Activated CD8-positive, alpha-beta T cell treated with anti-CD3 and anti-CD28 coated beads for 36 hours (primary cell): ENCODE measurements at regions not wholly inside any gene's neighbourhood (a gene's known extent, or its start where the extent isn't known, plus 50 kb on each side); places are given as distances from the start of the nearest gene placed in this dataset.

Experiments
- ATAC-seq: fragments of 200-7000 bp; cut with Tn5 transposase; one replicate; pipeline ENCODE4 v1.10.0; 2021; ENCODE audit warnings: mild to moderate bottlenecking, moderate library complexity
- CTCF ChIA-PET: fragments of 350-600 bp; sonication (Branson Sonifier 250); formaldehyde crosslinking; loops from one replicate; lab custom pipeline; 2021; ENCODE audit warnings: antibody characterized with exemption; lab: Charles Lee
- POLR2A ChIA-PET: fragments of 350-600 bp; sonication (Branson Sonifier 250); formaldehyde crosslinking; loops from one replicate; lab custom pipeline; 2021; ENCODE audit warnings: antibody characterized with exemption; lab: Charles Lee
- DNase-seq: peaks from one replicate; pipeline ENCODE4 v3.0.0-alpha.2; 2020
- H3K27ac Mint-ChIP-seq: one replicate; pipeline ENCODE4 v1.8.0; 2021; ENCODE audit warnings: mild to moderate bottlenecking, mixed read lengths
- H3K27me3 Mint-ChIP-seq: one replicate; pipeline ENCODE4 v1.8.0; 2021; ENCODE audit warnings: mixed read lengths
- H3K36me3 Mint-ChIP-seq: one replicate; pipeline ENCODE4 v1.8.0; 2021; ENCODE audit warnings: low read depth, mixed read lengths
- H3K4me1 Mint-ChIP-seq: one replicate; pipeline ENCODE4 v1.8.0; 2021; ENCODE audit warnings: low read depth, mixed read lengths
- H3K4me3 Mint-ChIP-seq: one replicate; pipeline ENCODE4 v1.8.0; 2021; ENCODE audit warnings: mild to moderate bottlenecking, moderate library complexity, mixed read lengths
- H3K9me3 Mint-ChIP-seq: one replicate; pipeline ENCODE4 v1.8.0; 2021; ENCODE audit warnings: mixed read lengths
- CTCF ChIP-seq: fragments of 200-600 bp; IDR thresholded peaks from one replicate; pipeline ENCODE4 v1.8.0; 2022; ENCODE audit warnings: antibody characterized with exemption, mild to moderate bottlenecking
- intact Hi-C: fragments of 100-400 bp; cut with micrococcal nuclease; formaldehyde crosslinking; loops from one replicate; pipeline ENCODE4 v1.10.0; 2022

GRCh38 chr5:74560245-74560644, 80.3 kb downstream of the ENC1 start:
- TF ChIP-seq CTCF: no peak
- ChIA-PET CTCF (no interaction called here), POLR2A (interaction anchor here (0.7 kb wide), 1 partner anchor 141 kb away, joined by 3 read pairs; no protein-coding TSS in a partner anchor)
- peaks cover 3% of the 10 kb centered on the region for H3K27me3 Mint-ChIP-seq
- H3K27ac Mint-ChIP-seq: no peak overlapping the region
- ATAC-seq (no peak), DNase-seq (no peak)
- H3K4me1 Mint-ChIP-seq: no peaks in the 10 kb centered on the region
- no peaks in the 10 kb centered on the region for H3K36me3 Mint-ChIP-seq
- intact Hi-C loops: no loop called here
- no peak overlapping the region for H3K4me3 Mint-ChIP-seq
- H3K9me3 Mint-ChIP-seq: no peaks in the 10 kb centered on the region

GRCh38 chr5:74556631-74557595, 83.6 kb downstream of the ENC1 start:
- Mint-ChIP-seq H3K27me3 (peaks cover 3% of the 10 kb centered on the region), H3K4me1 (no peaks in the 10 kb centered on the region), H3K36me3 (no peaks in the 10 kb centered on the region), H3K9me3 (no peaks in the 10 kb centered on the region), H3K4me3 (no peak overlapping the region), H3K27ac (no peak overlapping the region)
- CTCF ChIA-PET: no interaction called here
- DNase-seq (no peak), ATAC-seq (no peak)
- POLR2A ChIA-PET: no interaction called here
- intact Hi-C loops: no loop called here
- TF ChIP-seq CTCF: no peak

- POLR2A ChIA-PET: no interaction called here
- TF ChIP-seq CTCF: no peak
- DNase-seq: no peak
- Mint-ChIP-seq H3K9me3 (no peaks in the 10 kb centered on the region), H3K36me3 (no peaks in the 10 kb centered on the region), H3K27me3 (peaks cover 3% of the 10 kb centered on the region), H3K27ac (no peak overlapping the region), H3K4me1 (no peaks in the 10 kb centered on the region), H3K4me3 (no peak overlapping the region)
- intact Hi-C loops: no loop called here
- no peak for ATAC-seq
- CTCF ChIA-PET: no interaction called here
Observed at GRCh38 chr5:74556006-74556405, 84.5 kb downstream of the ENC1 start.

DNA sequence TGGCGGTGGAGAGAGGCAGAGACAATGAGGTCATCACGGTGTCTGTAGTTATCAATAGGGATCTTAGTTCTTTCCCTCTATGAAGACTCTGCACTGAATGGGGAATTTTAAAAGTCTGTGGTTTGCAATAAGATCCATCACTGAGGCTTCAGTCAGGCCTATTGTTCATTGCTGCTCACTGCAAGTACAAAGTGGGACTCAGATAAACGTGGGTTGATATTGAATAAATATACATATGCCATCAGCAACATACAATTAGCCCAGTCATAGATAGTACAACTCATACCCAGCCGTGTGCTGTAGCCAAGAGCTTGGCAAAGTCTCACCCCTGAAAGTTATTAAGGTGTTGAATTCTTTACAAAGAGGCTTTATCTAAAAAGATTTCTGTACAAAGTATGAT, 88.4 kb downstream of the ENC1 start:
- H3K9me3 Mint-ChIP-seq: no peaks in the 10 kb centered on the region
- ChIA-PET CTCF (no interaction called here), POLR2A (no interaction called here)
- H3K4me1 Mint-ChIP-seq: no peaks in the 10 kb centered on the region
- no peak overlapping the region for H3K27ac Mint-ChIP-seq
- no peak for TF ChIP-seq CTCF
- H3K4me3 Mint-ChIP-seq: no peak overlapping the region
- no peak for DNase-seq
- no peaks in the 10 kb centered on the region for H3K36me3 Mint-ChIP-seq
- intact Hi-C loops: no loop called here
- H3K27me3 Mint-ChIP-seq: no peaks in the 10 kb centered on the region
- ATAC-seq: no peak

- H3K36me3 Mint-ChIP-seq: no peaks in the 10 kb centered on the region
Observed at GRCh38 chr5:74550927-74551326, 89.6 kb downstream of the ENC1 start.

More at GRCh38 chr5:74550927-74551326, 89.6 kb downstream of the ENC1 start:
- Mint-ChIP-seq H3K4me3 (no peak overlapping the region), H3K27ac (no peak overlapping the region), H3K4me1 (no peaks in the 10 kb centered on the region), H3K9me3 (no peaks in the 10 kb centered on the region), H3K27me3 (no peaks in the 10 kb centered on the region)
- DNase-seq: no peak
- CTCF ChIA-PET: no interaction called here
- intact Hi-C loops: no loop called here
- POLR2A ChIA-PET: no interaction called here
- ATAC-seq: no peak
- no peak for TF ChIP-seq CTCF
